Neural crest cell (in vitro differentiated cells): ENCODE measurements at regions not wholly inside any gene's neighbourhood (a gene's known extent, or its start where the extent isn't known, plus 50 kb on each side); places are given as distances from the start of the nearest gene placed in this dataset.

ENCODE experiments used
- DNase-seq: peaks from one replicate; pipeline ENCODE4 v3.0.0; 2021; ENCODE audit warnings: low read depth, mixed read lengths, low spot score
- H3K27ac Mint-ChIP-seq: one replicate; pipeline ENCODE4 v1.8.0; 2021; ENCODE audit warnings: mild to moderate bottlenecking, mixed read lengths; ENCODE audit not compliant: unreplicated experiment
- H3K27me3 Mint-ChIP-seq: 2 replicates; pipeline ENCODE4 v1.8.0; 2021; ENCODE audit warnings: low read depth, mild to moderate bottlenecking, mixed read lengths
- H3K36me3 Mint-ChIP-seq: 2 replicates; pipeline ENCODE4 v1.8.0; 2021; ENCODE audit warnings: low read depth, mild to moderate bottlenecking, mixed read lengths
- H3K4me1 Mint-ChIP-seq: 2 replicates; pipeline ENCODE4 v1.8.0; 2021; ENCODE audit warnings: mixed read lengths
- H3K4me3 Mint-ChIP-seq: one replicate; pipeline ENCODE4 v1.8.0; 2021; ENCODE audit warnings: mild to moderate bottlenecking, mixed read lengths
- H3K9me3 Mint-ChIP-seq: 2 replicates; pipeline ENCODE4 v1.8.0; 2021; ENCODE audit warnings: mixed read lengths
- TF ChIP-seq, protein P1 (sequence below): fragments of 200-600 bp; sonication (generic); conservative IDR thresholded peaks from 2 replicates; pipeline ENCODE4 v1.5.0; 2021; ENCODE audit warnings: antibody characterized with exemption, mild to moderate bottlenecking

DNA sequence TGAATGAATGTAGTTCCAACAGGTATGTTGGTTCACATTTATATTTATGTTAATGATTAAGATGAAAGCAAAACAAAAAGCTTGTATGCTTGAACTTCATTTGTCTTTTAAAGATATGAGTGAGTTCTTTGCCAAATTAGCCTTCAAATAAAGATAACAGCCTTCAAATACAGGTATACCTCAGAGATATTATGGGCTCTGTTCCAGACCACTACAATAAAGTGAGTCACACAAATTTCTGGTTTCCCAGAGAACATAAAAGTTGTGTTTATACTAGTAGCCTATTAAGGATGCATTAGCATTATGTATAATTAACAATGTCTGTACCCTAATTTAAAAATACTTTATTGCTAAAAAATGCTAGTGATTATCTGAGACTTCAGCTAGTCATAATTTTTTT, 245.3 kb upstream of the MAN1A1 start:
- Mint-ChIP-seq H3K36me3 (no peaks in the 10 kb centered on the region), H3K4me3 (no peak overlapping the region), H3K9me3 (peaks cover 12% of the 10 kb centered on the region), H3K4me1 (no peaks in the 10 kb centered on the region), H3K27me3 (no peaks in the 10 kb centered on the region), H3K27ac (no peak overlapping the region)
- TF ChIP-seq, protein P1, sequence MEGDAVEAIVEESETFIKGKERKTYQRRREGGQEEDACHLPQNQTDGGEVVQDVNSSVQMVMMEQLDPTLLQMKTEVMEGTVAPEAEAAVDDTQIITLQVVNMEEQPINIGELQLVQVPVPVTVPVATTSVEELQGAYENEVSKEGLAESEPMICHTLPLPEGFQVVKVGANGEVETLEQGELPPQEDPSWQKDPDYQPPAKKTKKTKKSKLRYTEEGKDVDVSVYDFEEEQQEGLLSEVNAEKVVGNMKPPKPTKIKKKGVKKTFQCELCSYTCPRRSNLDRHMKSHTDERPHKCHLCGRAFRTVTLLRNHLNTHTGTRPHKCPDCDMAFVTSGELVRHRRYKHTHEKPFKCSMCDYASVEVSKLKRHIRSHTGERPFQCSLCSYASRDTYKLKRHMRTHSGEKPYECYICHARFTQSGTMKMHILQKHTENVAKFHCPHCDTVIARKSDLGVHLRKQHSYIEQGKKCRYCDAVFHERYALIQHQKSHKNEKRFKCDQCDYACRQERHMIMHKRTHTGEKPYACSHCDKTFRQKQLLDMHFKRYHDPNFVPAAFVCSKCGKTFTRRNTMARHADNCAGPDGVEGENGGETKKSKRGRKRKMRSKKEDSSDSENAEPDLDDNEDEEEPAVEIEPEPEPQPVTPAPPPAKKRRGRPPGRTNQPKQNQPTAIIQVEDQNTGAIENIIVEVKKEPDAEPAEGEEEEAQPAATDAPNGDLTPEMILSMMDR = no peak
- no peak for DNase-seq

DNA sequence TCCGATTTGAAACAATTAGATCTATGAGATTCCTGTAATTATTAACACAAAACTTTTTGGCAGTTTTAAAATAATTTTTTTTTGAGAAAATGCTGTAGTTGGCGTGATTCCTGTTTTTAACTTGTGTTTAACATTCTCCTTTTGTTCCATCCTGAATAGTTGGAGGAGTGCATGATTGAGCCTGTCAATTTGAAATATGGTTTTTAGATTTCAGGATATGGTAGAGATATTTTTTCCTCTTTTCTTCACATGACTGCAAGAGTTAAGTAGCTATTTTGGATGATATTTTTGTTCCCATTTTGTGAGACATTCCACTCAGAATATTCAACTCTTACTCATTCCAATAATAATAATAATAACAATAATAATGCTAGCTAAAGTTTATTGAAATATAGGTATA, 241.7 kb upstream of the MAN1A1 start:
- Mint-ChIP-seq H3K36me3 (no peaks in the 10 kb centered on the region), H3K27me3 (no peaks in the 10 kb centered on the region), H3K27ac (no peak overlapping the region), H3K9me3 (peaks cover 6% of the 10 kb centered on the region), H3K4me1 (no peaks in the 10 kb centered on the region), H3K4me3 (no peak overlapping the region)
- TF ChIP-seq, protein P1 = no peak
- DNase-seq = no peak

DNA sequence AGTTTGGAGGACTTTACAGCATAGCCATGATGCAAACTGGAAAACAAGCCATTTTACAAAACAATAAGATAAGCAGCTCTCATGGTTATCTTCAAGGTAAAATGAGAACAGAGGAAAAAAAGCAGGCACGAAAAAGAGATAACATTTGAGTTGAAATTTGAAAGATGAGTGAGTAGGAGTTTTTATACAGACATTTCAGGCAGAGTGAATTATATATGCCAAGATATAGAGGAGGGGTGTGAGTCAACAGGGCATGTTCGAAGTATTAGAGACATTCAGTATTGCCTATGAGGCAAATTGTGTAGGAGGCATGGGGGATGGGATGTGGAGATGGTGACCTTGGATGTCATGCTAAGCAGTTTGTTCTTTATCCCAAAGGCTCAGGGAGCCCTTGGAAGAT, 240.5 kb upstream of the MAN1A1 start:
- no peaks in the 10 kb centered on the region for H3K27me3 Mint-ChIP-seq
- peaks cover 3% of the 10 kb centered on the region for H3K9me3 Mint-ChIP-seq
- H3K36me3 Mint-ChIP-seq = no peaks in the 10 kb centered on the region
- no peak overlapping the region for H3K4me3 Mint-ChIP-seq
- no peak overlapping the region for H3K27ac Mint-ChIP-seq
- TF ChIP-seq, protein P1 = no peak
- no peaks in the 10 kb centered on the region for H3K4me1 Mint-ChIP-seq
- no peak for DNase-seq

DNA sequence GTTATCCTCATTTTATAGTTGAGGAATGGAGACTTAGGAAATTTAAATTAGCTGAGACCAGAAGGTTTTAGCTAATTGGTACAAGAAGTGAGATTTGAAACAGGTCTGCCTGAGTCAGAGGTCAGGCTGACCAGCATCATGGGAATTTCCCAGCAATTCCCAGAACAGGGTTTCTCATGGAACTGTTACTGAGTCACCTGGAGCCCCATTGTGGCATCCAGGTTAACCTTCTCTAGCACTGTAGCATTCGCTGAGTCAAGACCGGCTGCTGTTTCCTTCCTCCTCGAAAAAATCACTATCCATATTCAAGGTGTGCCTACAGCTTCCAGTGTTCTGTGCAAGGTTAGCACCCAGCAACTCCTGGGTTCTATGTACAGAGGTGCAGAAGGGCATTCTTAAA, 238.0 kb upstream of the MAN1A1 start:
- no peak overlapping the region for H3K27ac Mint-ChIP-seq

DNA sequence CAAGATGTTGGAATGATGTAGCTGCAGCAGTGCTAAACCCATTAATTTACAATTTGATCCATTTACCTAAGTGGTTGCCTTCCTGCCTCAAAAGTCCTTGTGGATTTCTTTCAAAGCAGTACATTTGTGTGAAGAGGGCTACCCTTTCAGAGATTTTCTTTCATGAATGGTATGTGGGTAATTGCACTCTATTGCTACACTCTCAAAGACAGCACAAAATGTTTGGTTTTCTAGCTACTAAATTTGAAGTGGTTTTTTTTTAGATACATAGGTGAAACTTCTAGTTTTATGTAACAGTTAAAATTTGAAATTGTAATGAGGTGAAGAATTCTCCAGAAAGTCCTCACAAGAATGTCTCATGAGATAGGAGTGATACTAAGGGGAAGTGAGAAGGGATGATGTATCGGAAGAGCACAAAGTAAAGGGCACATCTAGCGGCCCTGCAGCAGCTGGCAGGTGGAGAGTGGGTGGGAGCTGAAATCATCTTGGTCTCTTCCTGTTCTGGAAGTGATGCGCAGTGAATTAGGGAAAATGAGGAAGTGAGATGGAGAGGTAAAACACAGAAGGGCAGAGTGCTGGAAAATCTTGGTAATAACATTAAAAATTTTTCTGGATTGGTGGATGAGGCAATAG, 236.8 kb upstream of the MAN1A1 start:
- no peak for DNase-seq
- Mint-ChIP-seq H3K36me3 (no peaks in the 10 kb centered on the region), H3K9me3 (no peaks in the 10 kb centered on the region), H3K27ac (no peak overlapping the region), H3K4me3 (no peak overlapping the region), H3K27me3 (no peaks in the 10 kb centered on the region), H3K4me1 (no peaks in the 10 kb centered on the region)
- TF ChIP-seq, protein P1 = no peak

More for the DNA sequence above, 238.0 kb upstream of the MAN1A1 start:
- Mint-ChIP-seq H3K4me3 (no peak overlapping the region), H3K36me3 (no peaks in the 10 kb centered on the region), H3K9me3 (no peaks in the 10 kb centered on the region), H3K4me1 (no peaks in the 10 kb centered on the region), H3K27me3 (no peaks in the 10 kb centered on the region)
- TF ChIP-seq, protein P1 = no peak
- DNase-seq = no peak
